LNCAP (cell line): ENCODE measurements at regions not wholly inside any gene's neighbourhood (a gene's known extent, or its start where the extent isn't known, plus 50 kb on each side); places are given as distances from the start of the nearest gene placed in this dataset.
A peak's percentile ranks its signal among the peaks of the same experiment; 100 is the strongest.

Source experiments
- TF ChIP-seq, protein P1 (sequence below): fragments of 450-650 bp; IDR thresholded peaks from 2 replicates; pipeline ENCODE4 v1.5.1; 2017; ENCODE audit warnings: mild to moderate bottlenecking

DNA sequence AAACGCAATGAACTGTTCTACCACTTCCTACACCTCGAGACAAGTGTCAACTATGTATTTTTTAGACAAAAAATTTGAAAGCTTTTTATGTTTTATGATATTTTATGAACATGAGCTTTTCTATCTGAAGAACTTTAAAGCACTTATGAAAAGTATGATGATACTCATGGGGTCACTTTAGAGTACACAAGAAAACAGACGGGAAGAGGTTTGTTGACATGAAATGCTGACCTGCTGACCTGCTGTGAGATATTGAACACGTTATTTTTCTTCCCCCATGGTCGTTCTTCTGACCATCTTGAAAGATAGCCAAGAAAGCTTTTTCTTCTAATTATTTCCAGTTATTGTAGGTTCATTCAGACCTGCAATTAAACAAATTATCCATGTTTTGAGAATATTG is 63.1 kb downstream of the PLEKHG1 start:
- TF ChIP-seq, protein P1, sequence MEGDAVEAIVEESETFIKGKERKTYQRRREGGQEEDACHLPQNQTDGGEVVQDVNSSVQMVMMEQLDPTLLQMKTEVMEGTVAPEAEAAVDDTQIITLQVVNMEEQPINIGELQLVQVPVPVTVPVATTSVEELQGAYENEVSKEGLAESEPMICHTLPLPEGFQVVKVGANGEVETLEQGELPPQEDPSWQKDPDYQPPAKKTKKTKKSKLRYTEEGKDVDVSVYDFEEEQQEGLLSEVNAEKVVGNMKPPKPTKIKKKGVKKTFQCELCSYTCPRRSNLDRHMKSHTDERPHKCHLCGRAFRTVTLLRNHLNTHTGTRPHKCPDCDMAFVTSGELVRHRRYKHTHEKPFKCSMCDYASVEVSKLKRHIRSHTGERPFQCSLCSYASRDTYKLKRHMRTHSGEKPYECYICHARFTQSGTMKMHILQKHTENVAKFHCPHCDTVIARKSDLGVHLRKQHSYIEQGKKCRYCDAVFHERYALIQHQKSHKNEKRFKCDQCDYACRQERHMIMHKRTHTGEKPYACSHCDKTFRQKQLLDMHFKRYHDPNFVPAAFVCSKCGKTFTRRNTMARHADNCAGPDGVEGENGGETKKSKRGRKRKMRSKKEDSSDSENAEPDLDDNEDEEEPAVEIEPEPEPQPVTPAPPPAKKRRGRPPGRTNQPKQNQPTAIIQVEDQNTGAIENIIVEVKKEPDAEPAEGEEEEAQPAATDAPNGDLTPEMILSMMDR = no peak

DNA sequence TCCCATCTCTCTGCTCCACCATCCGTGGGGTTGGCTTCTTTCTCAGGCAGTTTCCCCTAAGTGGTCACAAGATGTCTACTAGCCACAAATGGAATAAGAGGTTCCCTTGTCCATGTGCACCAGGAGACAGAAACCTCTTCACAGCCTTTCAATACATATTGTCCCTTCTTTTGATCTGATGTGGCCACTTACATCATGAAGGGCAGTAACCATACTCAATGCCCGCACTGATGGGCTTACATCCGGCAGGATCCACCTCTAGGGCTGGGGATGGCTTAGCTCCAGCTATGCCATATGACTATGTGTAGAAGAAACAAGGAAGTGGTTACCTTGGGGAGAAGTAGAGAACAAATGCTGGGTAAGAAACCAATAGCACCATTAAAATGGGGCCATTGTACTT is 64.4 kb downstream of the PLEKHG1 start:
- TF ChIP-seq, protein P1 = no peak

DNA sequence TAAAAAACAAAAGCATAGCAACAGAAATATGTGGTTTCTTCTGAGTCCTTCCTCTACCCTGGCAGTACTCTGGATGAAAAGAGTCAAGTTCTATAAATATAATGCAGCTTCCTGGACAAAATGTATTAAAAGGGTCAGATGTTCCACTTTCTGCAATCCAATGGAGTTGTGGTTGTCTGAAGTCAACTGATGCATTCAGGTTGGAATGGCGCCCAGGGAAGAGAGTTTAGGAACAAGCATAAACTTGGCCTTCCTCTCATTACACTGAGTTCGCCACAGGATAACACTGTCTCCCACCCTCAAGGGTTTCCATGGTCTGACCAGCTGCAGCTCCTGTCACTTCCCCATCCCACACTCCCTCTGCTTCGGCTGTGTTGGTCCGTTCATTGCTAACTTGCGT is 66.4 kb downstream of the PLEKHG1 start:
- TF ChIP-seq, protein P1 = no peak

DNA sequence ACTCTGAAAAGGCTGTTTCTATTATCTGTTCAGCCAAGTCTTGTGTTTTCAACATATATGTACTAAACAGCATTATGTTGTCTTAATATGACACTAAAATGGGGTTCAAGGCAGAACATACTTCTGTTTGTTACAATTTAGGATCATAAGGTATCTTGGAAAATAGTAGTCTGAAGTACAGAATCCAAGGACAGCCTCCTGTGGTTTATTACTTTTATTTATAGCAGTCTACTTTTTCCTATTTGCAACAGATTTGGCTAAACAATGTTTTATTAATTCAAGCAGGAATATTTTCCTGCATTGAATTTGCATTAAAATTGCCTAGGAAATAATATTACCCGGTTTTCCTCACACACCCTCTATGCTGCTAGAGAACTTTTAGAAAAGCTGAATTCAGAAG is 67.7 kb downstream of the PLEKHG1 start:
- TF ChIP-seq, protein P1 = no peak

DNA sequence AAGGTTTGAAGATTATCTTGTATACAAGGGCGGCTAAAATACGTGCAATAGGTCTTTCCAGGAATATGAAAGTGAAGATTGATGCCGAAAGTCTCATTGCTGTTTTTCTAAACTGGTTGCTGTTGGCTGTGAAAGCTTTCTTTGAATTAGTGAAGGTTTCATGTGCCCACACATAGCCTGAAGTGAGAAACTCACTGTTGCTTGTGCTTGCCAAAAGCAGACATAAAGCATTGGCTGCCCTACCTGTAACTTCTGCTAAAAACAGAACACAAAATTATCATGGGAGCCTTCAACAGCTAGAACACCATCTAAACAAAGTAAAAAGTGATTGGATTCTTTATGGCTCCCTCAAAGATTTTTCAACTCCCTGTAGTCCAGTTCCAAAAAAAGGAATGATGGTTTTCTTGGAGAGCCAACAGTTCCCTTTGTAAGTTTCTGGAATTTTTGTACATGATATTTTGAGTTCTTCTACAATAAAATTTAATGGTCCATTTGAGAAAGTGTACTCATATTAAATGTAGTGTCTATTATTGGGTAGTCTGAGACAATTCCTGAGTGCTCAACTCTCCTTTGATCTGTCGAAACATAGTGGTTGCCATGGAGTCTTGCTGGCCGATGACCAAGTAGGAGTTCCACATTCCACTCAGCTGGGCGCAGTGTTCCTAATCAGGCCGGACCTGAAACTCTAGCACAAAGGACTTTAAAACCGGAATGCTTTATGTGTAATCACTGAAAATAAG is 68.5 kb downstream of the PLEKHG1 start:
- TF ChIP-seq, protein P1 = peak; percentile 10; the same call in 1 of the 2 replicates

DNA sequence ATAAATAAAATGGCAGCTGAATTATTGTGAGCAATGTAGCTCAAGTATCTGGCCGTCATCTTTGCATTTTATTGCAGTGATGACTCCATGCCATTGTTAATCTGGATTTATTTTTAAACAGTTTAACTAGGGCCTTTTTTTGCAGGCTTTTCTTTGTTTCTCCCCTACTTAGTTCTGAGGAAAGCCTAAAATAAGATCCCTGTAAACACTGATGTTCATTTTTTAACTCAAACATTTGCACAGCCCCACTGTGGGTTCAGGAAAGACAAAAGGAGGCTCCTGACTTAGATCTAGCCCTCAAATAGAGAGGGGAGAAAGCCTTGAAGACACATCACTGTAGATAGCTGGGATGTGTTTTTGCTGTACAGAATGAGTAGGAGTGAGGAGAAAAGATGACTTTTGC is 69.2 kb downstream of the PLEKHG1 start:
- TF ChIP-seq, protein P1 = no peak

DNA sequence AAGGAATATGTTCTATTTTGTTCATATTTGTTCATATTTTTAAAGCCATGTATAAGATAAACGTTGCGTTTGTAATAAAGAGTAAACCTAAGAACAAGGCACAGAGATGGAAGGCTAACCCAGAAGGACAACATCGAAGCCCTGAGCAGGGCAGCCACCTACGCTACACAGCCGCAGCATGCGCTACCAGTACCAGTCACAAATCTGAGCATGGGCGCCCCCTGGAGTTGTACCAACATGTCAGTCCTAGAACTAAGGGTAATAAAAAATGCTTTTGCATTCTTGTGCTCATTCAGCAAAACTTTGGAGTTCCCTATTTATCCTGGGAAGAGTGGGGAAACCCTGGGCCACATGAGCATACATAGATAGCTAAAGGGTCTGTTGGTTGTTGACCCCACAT is 70.6 kb downstream of the PLEKHG1 start:
- TF ChIP-seq, protein P1 = peak; percentile 14; the same call in 1 of the 2 replicates

DNA sequence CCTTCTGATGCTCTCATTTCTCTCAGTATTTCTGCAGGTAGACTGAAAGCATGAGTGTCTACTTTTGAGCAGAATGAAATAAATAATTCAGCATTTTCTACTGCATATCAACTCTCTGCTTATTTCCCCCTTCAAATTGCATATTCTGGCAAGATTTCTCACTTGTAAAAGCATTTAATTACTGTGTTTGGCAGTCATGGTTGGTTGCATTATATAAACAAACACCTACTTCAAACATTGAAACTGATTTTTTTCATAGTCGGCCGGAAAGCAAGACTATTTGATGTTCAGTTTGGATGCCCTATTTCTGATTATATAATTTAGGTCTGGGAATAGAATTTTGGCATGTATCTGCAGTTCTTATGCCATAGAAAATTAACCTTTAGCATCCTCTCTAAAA is 73.1 kb downstream of the PLEKHG1 start:
- TF ChIP-seq, protein P1 = no peak
